H9 (cell line): ENCODE measurements at regions not wholly inside any gene's neighbourhood (a gene's known extent, or its start where the extent isn't known, plus 50 kb on each side); places are given as distances from the start of the nearest gene placed in this dataset.

ENCODE experiments used
- DNase-seq: peaks from one replicate; pipeline ENCODE4 v3.0.0-alpha.2; 2017
- H2AFZ ChIP-seq: one replicate; pipeline ENCODE4 v1.6.1; 2013; ENCODE audit warnings: mild to moderate bottlenecking, low read length, control low read depth, moderate library complexity
- H2AK5ac ChIP-seq: 2 replicates; pipeline ENCODE4 v1.6.1; 2013; ENCODE audit warnings: low read length, control low read depth, mixed read lengths; ENCODE audit not compliant: insufficient read length
- H2BK120ac ChIP-seq: one replicate; pipeline ENCODE4 v1.6.1; 2013; ENCODE audit warnings: low read depth, mild to moderate bottlenecking, low read length, control low read depth, inconsistent platforms; ENCODE audit not compliant: poor library complexity, severe bottlenecking
- H2BK12ac ChIP-seq: 2 replicates; pipeline ENCODE4 v1.6.1; 2013; ENCODE audit warnings: low read length, control low read depth, mixed read lengths, low read depth; ENCODE audit not compliant: insufficient read length
- H2BK15ac ChIP-seq: 2 replicates; pipeline ENCODE4 v1.6.1; 2013; ENCODE audit warnings: low read depth, low read length, control low read depth
- H2BK20ac ChIP-seq: one replicate; pipeline ENCODE4 v1.6.1; 2013; ENCODE audit warnings: low read depth, mild to moderate bottlenecking, low read length, control low read depth, inconsistent platforms; ENCODE audit not compliant: poor library complexity, severe bottlenecking
- H2BK5ac ChIP-seq: 2 replicates; pipeline ENCODE4 v1.6.1; 2013; ENCODE audit warnings: low read length, control low read depth, mixed read lengths; ENCODE audit not compliant: insufficient read length
- H3K14ac ChIP-seq: 2 replicates; pipeline ENCODE4 v1.6.1; 2013; ENCODE audit warnings: low read length, control low read depth; ENCODE audit not compliant: insufficient read depth
- H3K18ac ChIP-seq: 2 replicates; pipeline ENCODE4 v1.6.1; 2013; ENCODE audit warnings: low read depth, mild to moderate bottlenecking, mixed read lengths, low read length, control low read depth; ENCODE audit not compliant: insufficient read length
- H3K23ac ChIP-seq: 2 replicates; pipeline ENCODE4 v1.6.1; 2013; ENCODE audit warnings: low read length, control low read depth, mixed read lengths, low read depth; ENCODE audit not compliant: insufficient read length
- H3K23me2 ChIP-seq: 2 replicates; pipeline ENCODE4 v1.6.1; 2013; ENCODE audit warnings: low read depth, mild to moderate bottlenecking, mixed read lengths, low read length, control low read depth; ENCODE audit not compliant: insufficient read length, poor library complexity, severe bottlenecking
- H3K27ac ChIP-seq: 2 replicates; pipeline ENCODE4 v1.5.1; 2013; ENCODE audit warnings: low read length, control low read depth, mixed read lengths, low read depth; ENCODE audit not compliant: insufficient read length
- H3K27me3 ChIP-seq: 2 replicates; pipeline ENCODE4 v1.6.1; 2013; ENCODE audit warnings: low read length, control low read depth, inconsistent platforms; ENCODE audit not compliant: insufficient read depth
- H3K4ac ChIP-seq: 2 replicates; pipeline ENCODE4 v1.6.1; 2013; ENCODE audit warnings: low read depth, mild to moderate bottlenecking, control low read depth, inconsistent platforms, low read length, moderate library complexity
- H3K4me1 ChIP-seq: 2 replicates; pipeline ENCODE4 v1.6.1; 2013; ENCODE audit warnings: low read length, control low read depth, inconsistent platforms; ENCODE audit not compliant: insufficient read depth
- H3K4me2 ChIP-seq: 2 replicates; pipeline ENCODE4 v1.6.1; 2013; ENCODE audit warnings: low read length, control low read depth, mixed read lengths; ENCODE audit not compliant: insufficient read length, insufficient read depth
- H3K56ac ChIP-seq: 2 replicates; pipeline ENCODE4 v1.6.1; 2013; ENCODE audit warnings: low read depth, mild to moderate bottlenecking, mixed read lengths, low read length, control low read depth; ENCODE audit not compliant: insufficient read length
- H3K79me1 ChIP-seq: 2 replicates; pipeline ENCODE4 v1.6.1; 2013; ENCODE audit warnings: low read depth, mild to moderate bottlenecking, moderate library complexity, low read length, control low read depth, inconsistent platforms; ENCODE audit not compliant: insufficient read depth, poor library complexity, severe bottlenecking
- H3K79me2 ChIP-seq: 2 replicates; pipeline ENCODE4 v1.6.1; 2013; ENCODE audit warnings: low read length, control low read depth, inconsistent platforms; ENCODE audit not compliant: insufficient read depth
- H3K9ac ChIP-seq: 2 replicates; pipeline ENCODE4 v1.6.1; 2013; ENCODE audit warnings: low read length, control low read depth, mixed read lengths; ENCODE audit not compliant: insufficient read length; ENCODE audit errors: extremely low read depth
- H3K9me3 ChIP-seq: one replicate; pipeline ENCODE4 v1.6.1; 2013; ENCODE audit warnings: low read depth, low read length, inconsistent platforms; ENCODE audit not compliant: control insufficient read depth
- H3T11ph ChIP-seq: one replicate; pipeline ENCODE4 v1.6.1; 2013; ENCODE audit warnings: mild to moderate bottlenecking, low read length, control low read depth, inconsistent platforms
- H4K20me1 ChIP-seq: one replicate; pipeline ENCODE4 v1.6.1; 2013; ENCODE audit not compliant: control insufficient read depth, insufficient read length, insufficient read depth
- H4K5ac ChIP-seq: 2 replicates; pipeline ENCODE4 v1.6.1; 2013; ENCODE audit warnings: low read depth, mild to moderate bottlenecking, mixed read lengths, low read length, control low read depth; ENCODE audit not compliant: insufficient read length
- H4K8ac ChIP-seq: replicated peaks from 2 replicates; pipeline ENCODE4 v1.6.1; 2013; ENCODE audit warnings: low read length, control low read depth, mixed read lengths, low read depth; ENCODE audit not compliant: insufficient read length
- H4K91ac ChIP-seq: 2 replicates; pipeline ENCODE4 v1.6.1; 2013; ENCODE audit warnings: low read depth, mild to moderate bottlenecking, moderate library complexity, mixed read lengths, low read length, control low read depth; ENCODE audit not compliant: insufficient read length
- H3K27ac Mint-ChIP-seq, 3 experiments: 2 replicates in 2 of 3; 3 replicates in 1 of 3; pipeline ENCODE4 v1.8.0; 2020 to 2021; ENCODE audit warnings: mixed read lengths in 3 of 3, mild to moderate bottlenecking in 1 of 3, moderate library complexity in 1 of 3
- H3K27me3 Mint-ChIP-seq: 2 replicates; pipeline ENCODE4 v1.8.0; 2021; ENCODE audit warnings: low read depth, mild to moderate bottlenecking, moderate library complexity, mixed read lengths
- H3K36me3 Mint-ChIP-seq, 3 experiments: 2 replicates in 2 of 3; 3 replicates in 1 of 3; pipeline ENCODE4 v1.8.0; 2020 to 2021; ENCODE audit warnings: low read depth in 3 of 3, mixed read lengths in 3 of 3; ENCODE audit not compliant: insufficient read depth in 1 of 3
- H3K4me1 Mint-ChIP-seq, 2 experiments: 2 replicates each; pipeline ENCODE4 v1.8.0; 2020; ENCODE audit warnings: mixed read lengths in 2 of 2
- H3K4me3 Mint-ChIP-seq, 2 experiments: 2 replicates in 1 of 2; 3 replicates in 1 of 2; pipeline ENCODE4 v1.8.0; 2020 to 2021; ENCODE audit warnings: mild to moderate bottlenecking in 2 of 2, mixed read lengths in 2 of 2, moderate library complexity in 1 of 2
- H3K9me3 Mint-ChIP-seq, 2 experiments: 2 replicates in 1 of 2; 3 replicates in 1 of 2; pipeline ENCODE4 v1.8.0; 2020; ENCODE audit warnings: mild to moderate bottlenecking in 2 of 2, mixed read lengths in 2 of 2, moderate library complexity in 1 of 2
- CTCF ChIP-seq: fragments of 200-600 bp; sonication (generic); conservative IDR thresholded peaks from 3 replicates; pipeline ENCODE4 v1.8.0; 2021; ENCODE audit warnings: antibody characterized with exemption, mild to moderate bottlenecking
- WGBS: extraction: QIAGEN DNeasy Blood & Tissue Kit; methylation state at CpG from one replicate; pipeline ENCODE4 v1.1.7; 2013; ENCODE audit warnings: missing lambda C conversion rate, low lambda C conversion rate, mixed read lengths; ENCODE audit not compliant: insufficient read length; ENCODE audit errors: extremely low coverage; 5-methylcytosine and 5-hydroxymethylcytosine counted together

DNA sequence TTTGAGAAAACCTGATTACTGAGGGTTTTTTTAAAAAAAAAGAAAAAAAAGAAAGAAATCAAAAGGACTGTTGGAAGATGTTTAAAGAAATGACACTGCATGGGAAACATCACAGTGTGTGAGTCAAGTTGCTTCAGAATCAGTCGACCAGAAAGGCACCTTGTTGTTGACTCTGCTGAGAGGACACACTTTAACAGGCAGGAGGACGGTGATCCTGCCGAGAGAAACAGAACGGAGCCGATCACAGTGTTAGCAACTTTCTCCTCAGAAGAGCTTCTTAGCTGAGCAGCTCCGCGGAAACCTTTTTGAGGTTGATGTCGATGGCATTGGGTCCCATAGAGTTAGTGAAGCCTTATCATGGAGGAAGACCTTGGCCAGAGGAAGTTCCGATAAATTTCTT, 538.7 kb downstream of the RBFOX1 start:
- no peak for TF ChIP-seq CTCF
- Histone ChIP-seq H3K27me3 (no peaks in the 10 kb centered on the region; the same call in 1 of the 2 replicates), H2AK5ac (no peak overlapping the region), H3K4me1 (no peaks in the 10 kb centered on the region), H2BK20ac (no peak overlapping the region), H2AFZ (no peak overlapping the region), H3T11ph (no peak overlapping the region), H4K91ac (no peak overlapping the region), H2BK120ac (no peak overlapping the region), H3K9ac (no peak overlapping the region), H3K23me2 (no peaks in the 10 kb centered on the region), H3K4ac (no peak overlapping the region), H4K5ac (no peak overlapping the region), H3K56ac (no peak overlapping the region), H3K18ac (no peak overlapping the region), H3K9me3 (no peaks in the 10 kb centered on the region), H4K20me1 (no peaks in the 10 kb centered on the region), H2BK12ac (no peak overlapping the region), H3K4me2 (no peak overlapping the region), H3K27ac (no peak overlapping the region), H2BK5ac (no peak overlapping the region), H3K79me1 (no peaks in the 10 kb centered on the region), H3K14ac (no peak overlapping the region), H2BK15ac (no peak overlapping the region), H4K8ac (no peak overlapping the region), H3K79me2 (no peaks in the 10 kb centered on the region), H3K23ac (no peak overlapping the region)
- H3K27me3 Mint-ChIP-seq, result peaks cover 4% of the 10 kb centered on the region
- peaks cover 13% of the 10 kb centered on the region in 2 experiments for H3K4me1 Mint-ChIP-seq
- H3K4me3 Mint-ChIP-seq, result no peak overlapping the region
- no peak for DNase-seq
- WGBS, result no CpG with 5 or more reads among the region's 9 CpGs
- H3K9me3 Mint-ChIP-seq, result peaks cover 3 to 4% of the 10 kb centered on the region in 2 experiments; a peak in 3 of 5 replicates
- no peak overlapping the region for H3K27ac Mint-ChIP-seq
- no peaks in the 10 kb centered on the region for H3K36me3 Mint-ChIP-seq
